ENCODE measurements at regions not wholly inside any gene's neighbourhood (a gene's known extent, or its start where the extent isn't known, plus 50 kb on each side); places are given as distances from the start of the nearest gene placed in this dataset.

DNA sequence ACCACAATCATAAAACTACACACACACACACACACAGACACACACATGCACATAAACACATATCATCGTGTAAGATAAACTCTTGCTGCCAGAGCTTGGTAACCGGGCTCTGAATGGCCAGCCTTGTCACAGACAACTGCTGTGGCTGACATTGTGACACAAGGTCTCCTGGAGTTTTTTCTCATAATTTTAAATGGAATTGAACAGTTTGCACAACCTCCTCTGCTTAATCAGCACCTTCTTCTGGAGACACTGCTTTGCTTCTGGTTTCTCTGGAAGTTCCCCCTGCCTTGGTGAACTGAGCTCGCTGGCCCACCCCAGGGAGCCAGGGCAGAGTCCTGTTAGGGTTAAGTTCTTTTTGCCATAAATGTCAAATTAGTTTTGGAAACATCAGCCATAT, 115.4 kb downstream of the UTP18 start:
- TF ChIP-seq EZH2phosphoT487 (conservative IDR thresholded peaks at IDR 0.05; ENCODE audit: low read length) (no peak), CTCF (IDR thresholded peaks at IDR 0.05; ENCODE audit: insufficient read depth, low read length, poor library complexity, severe bottlenecking) (no peak)
- no peak overlapping the region for H3K27ac ChIP-seq (ENCODE audit: low read depth, low read length)

GRCh38 chr17:51376739-51377138, 116.4 kb downstream of the UTP18 start:
- Histone ChIP-seq H3K79me2 (ENCODE audit: insufficient read depth, low read length) (no peaks in the 10 kb centered on the region), H3K4me2 (ENCODE audit: low read depth, low read length, poor library complexity, severe bottlenecking) (no peak overlapping the region), H3K9me3 (ENCODE audit: insufficient read depth, low read length) (no peaks in the 10 kb centered on the region), H3K9ac (ENCODE audit: low read length) (no peak overlapping the region), H3K36me3 (ENCODE audit: low read length) (no peaks in the 10 kb centered on the region), H3K9me2 (replicated peaks; ENCODE audit: insufficient read depth, low read length) (no peaks in the 10 kb centered on the region), H4K20me1 (ENCODE audit: low read depth, low read length) (no peaks in the 10 kb centered on the region), H3K27ac (ENCODE audit: low read depth, low read length) (no peak overlapping the region), H3K27me3 (ENCODE audit: low read length) (no peaks in the 10 kb centered on the region), H3F3A (ENCODE audit: insufficient read depth) (no peaks in the 10 kb centered on the region), H2AFZ (ENCODE audit: low read depth, low read length, severe bottlenecking) (no peak overlapping the region), H3K4me3 (ENCODE audit: insufficient read depth, low read length, poor library complexity, severe bottlenecking) (no peak overlapping the region)
- no peak for TF ChIP-seq EZH2phosphoT487 (conservative IDR thresholded peaks at IDR 0.05; ENCODE audit: low read length)

More for the DNA sequence above, 115.4 kb downstream of the UTP18 start:
- H3K4me3 ChIP-seq (ENCODE audit: insufficient read depth, low read length, poor library complexity, severe bottlenecking) = no peak overlapping the region
- no peaks in the 10 kb centered on the region for H4K20me1 ChIP-seq (ENCODE audit: low read depth, low read length)
- H3K9me3 ChIP-seq (ENCODE audit: insufficient read depth, low read length) = no peaks in the 10 kb centered on the region
- H3K36me3 ChIP-seq (ENCODE audit: low read length) = no peaks in the 10 kb centered on the region
- H3K79me2 ChIP-seq (ENCODE audit: insufficient read depth, low read length) = no peaks in the 10 kb centered on the region
- H2AFZ ChIP-seq (ENCODE audit: low read depth, low read length, severe bottlenecking) = no peak overlapping the region
- H3K9ac ChIP-seq (ENCODE audit: low read length) = no peak overlapping the region
- no peaks in the 10 kb centered on the region for H3F3A ChIP-seq (ENCODE audit: insufficient read depth)
- H3K4me2 ChIP-seq (ENCODE audit: low read depth, low read length, poor library complexity, severe bottlenecking) = no peak overlapping the region
- H3K9me2 ChIP-seq (replicated peaks; ENCODE audit: insufficient read depth, low read length) = no peaks in the 10 kb centered on the region
- H3K27me3 ChIP-seq (ENCODE audit: low read length) = no peaks in the 10 kb centered on the region

- no peaks in the 10 kb centered on the region for H3K9me2 ChIP-seq (replicated peaks; ENCODE audit: insufficient read depth, low read length)
- no peaks in the 10 kb centered on the region for H3F3A ChIP-seq (ENCODE audit: insufficient read depth)
- H3K79me2 ChIP-seq (ENCODE audit: insufficient read depth, low read length) = no peaks in the 10 kb centered on the region
- no peaks in the 10 kb centered on the region for H3K36me3 ChIP-seq (ENCODE audit: low read length)
- no peaks in the 10 kb centered on the region for H3K9me3 ChIP-seq (ENCODE audit: insufficient read depth, low read length)
- no peak overlapping the region for H3K9ac ChIP-seq (ENCODE audit: low read length)
- H3K4me3 ChIP-seq (ENCODE audit: insufficient read depth, low read length, poor library complexity, severe bottlenecking) = no peak overlapping the region
- TF ChIP-seq EZH2phosphoT487 (conservative IDR thresholded peaks at IDR 0.05; ENCODE audit: low read length) (no peak), CTCF (IDR thresholded peaks at IDR 0.05; ENCODE audit: insufficient read depth, low read length, poor library complexity, severe bottlenecking) (no peak)
- H4K20me1 ChIP-seq (ENCODE audit: low read depth, low read length) = no peaks in the 10 kb centered on the region
- H3K4me2 ChIP-seq (ENCODE audit: low read depth, low read length, poor library complexity, severe bottlenecking) = no peak overlapping the region
- H3K27ac ChIP-seq (ENCODE audit: low read depth, low read length) = no peak overlapping the region
- no peaks in the 10 kb centered on the region for H3K27me3 ChIP-seq (ENCODE audit: low read length)
- H2AFZ ChIP-seq (ENCODE audit: low read depth, low read length, severe bottlenecking) = no peak overlapping the region
These were observed 120.9 kb downstream of the UTP18 start for GRCh38 chr17:51381262-51381661.

- Histone ChIP-seq H3K4me3 (ENCODE audit: insufficient read depth, low read length, poor library complexity, severe bottlenecking) (no peak overlapping the region), H2AFZ (ENCODE audit: low read depth, low read length, severe bottlenecking) (no peak overlapping the region), H3K9ac (ENCODE audit: low read length) (no peak overlapping the region), H3K36me3 (ENCODE audit: low read length) (no peaks in the 10 kb centered on the region), H3K9me3 (ENCODE audit: insufficient read depth, low read length) (no peaks in the 10 kb centered on the region), H3F3A (ENCODE audit: insufficient read depth) (no peaks in the 10 kb centered on the region), H3K27me3 (ENCODE audit: low read length) (no peaks in the 10 kb centered on the region), H3K27ac (ENCODE audit: low read depth, low read length) (no peak overlapping the region), H3K9me2 (replicated peaks; ENCODE audit: insufficient read depth, low read length) (no peaks in the 10 kb centered on the region), H4K20me1 (ENCODE audit: low read depth, low read length) (no peaks in the 10 kb centered on the region), H3K79me2 (ENCODE audit: insufficient read depth, low read length) (no peaks in the 10 kb centered on the region), H3K4me2 (ENCODE audit: low read depth, low read length, poor library complexity, severe bottlenecking) (no peak overlapping the region)
- no peak for TF ChIP-seq CTCF (IDR thresholded peaks at IDR 0.05; ENCODE audit: insufficient read depth, low read length, poor library complexity, severe bottlenecking)
- TF ChIP-seq EZH2phosphoT487 (conservative IDR thresholded peaks at IDR 0.05; ENCODE audit: low read length) = no peak
These were observed 124.9 kb downstream of the UTP18 start for GRCh38 chr17:51385208-51385607.
